HUES6 (cell line): ENCODE measurements at regions not wholly inside any gene's neighbourhood (a gene's known extent, or its start where the extent isn't known, plus 50 kb on each side); places are given as distances from the start of the nearest gene placed in this dataset.

Source experiments
- H3K27ac ChIP-seq: 2 replicates; pipeline ENCODE4 v1.7.0; 2013; ENCODE audit warnings: low read depth, mild to moderate bottlenecking, low read length, inconsistent platforms
- H3K27me3 ChIP-seq: 2 replicates; pipeline ENCODE4 v1.6.1; 2013; ENCODE audit warnings: low read length; ENCODE audit not compliant: control insufficient read depth, insufficient read depth
- H3K36me3 ChIP-seq: 2 replicates; pipeline ENCODE4 v1.6.1; 2013; ENCODE audit warnings: low read length; ENCODE audit not compliant: control insufficient read depth, insufficient read depth
- H3K4me1 ChIP-seq: 2 replicates; pipeline ENCODE4 v1.6.1; 2013; ENCODE audit warnings: low read length; ENCODE audit not compliant: control insufficient read depth, insufficient read depth
- H3K4me3 ChIP-seq: 2 replicates; pipeline ENCODE4 v1.5.1; 2013; ENCODE audit warnings: low read depth, low read length
- H3K9ac ChIP-seq: one replicate; pipeline ENCODE4 v1.6.1; 2013; ENCODE audit warnings: mild to moderate bottlenecking, low read length
- H3K9me3 ChIP-seq: 2 replicates; pipeline ENCODE4 v1.6.1; 2013; ENCODE audit warnings: low read depth, low read length; ENCODE audit not compliant: control insufficient read depth, insufficient read depth

DNA sequence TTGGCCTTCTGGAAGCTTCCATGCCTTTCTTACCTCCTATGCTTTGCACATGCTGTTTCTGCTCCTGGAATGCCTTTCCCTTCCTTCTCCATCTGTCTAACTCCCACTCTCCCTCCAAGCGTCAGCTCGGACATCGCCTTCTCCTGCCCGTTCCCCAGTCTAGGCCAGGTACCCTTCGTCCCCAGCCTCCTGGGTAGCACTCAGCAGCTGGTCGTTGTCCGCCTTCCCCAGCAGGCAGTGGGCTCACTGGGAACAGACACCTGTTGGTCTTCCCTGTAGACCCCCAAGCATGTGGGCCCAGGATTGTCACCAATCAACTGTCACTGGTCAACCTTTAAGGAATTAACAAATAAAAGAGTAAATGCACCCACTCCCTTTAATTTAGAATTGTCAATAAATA, 202.2 kb downstream of the RGS3 start:
- no peaks in the 10 kb centered on the region for H3K4me1 ChIP-seq
- no peak overlapping the region for H3K4me3 ChIP-seq
- no peaks in the 10 kb centered on the region for H3K9me3 ChIP-seq
- H3K36me3 ChIP-seq, result no peaks in the 10 kb centered on the region
- H3K9ac ChIP-seq, result no peak overlapping the region
- H3K27ac ChIP-seq, result no peak overlapping the region
- no peaks in the 10 kb centered on the region for H3K27me3 ChIP-seq

DNA sequence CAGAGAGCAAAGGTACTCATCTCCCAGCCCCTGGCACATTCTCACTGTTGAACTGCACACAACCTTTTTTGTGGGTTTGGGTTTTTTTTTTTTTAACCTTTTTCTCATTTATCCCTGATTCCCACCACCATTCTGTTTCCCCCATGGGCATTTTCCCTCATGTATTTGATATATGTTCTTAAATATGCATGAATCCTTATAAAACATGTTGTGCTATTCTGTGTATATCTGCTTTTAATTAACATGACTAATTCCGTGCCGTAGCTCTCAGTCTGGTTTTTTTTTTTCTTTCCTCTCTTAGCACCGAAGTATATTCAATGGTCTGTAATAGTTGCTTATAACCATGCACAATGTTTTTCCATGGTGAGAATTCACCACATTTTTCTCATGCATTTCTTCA, 204.5 kb downstream of the RGS3 start:
- H3K27ac ChIP-seq, result no peak overlapping the region

DNA sequence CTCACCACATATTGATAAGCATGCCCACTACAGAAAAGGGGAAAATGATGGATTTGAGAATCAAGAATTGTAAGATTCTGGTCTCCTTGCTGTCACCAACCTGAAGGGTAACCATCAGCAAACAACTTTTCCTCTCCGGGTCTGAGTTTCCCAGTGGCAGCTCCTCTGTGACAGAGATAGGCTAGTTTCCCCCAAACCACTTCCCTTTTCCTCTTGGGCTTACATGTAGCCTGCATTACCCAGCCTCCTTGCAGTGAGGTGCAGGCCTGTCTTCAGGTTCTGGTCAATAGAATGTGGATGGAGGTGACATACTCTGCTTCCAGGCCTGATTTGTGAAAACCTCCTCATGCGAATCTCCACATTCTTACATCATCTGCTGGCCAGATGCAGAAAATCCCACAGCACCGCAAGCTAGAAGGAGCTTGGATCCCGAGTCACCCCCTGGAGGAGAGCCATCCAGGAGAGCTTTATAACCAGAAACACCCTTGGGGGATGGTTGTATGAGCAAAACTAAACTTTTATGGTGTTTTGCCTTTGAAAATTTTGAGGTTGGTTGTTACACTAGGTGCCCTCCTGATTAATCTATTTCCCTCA, 206.1 kb downstream of the RGS3 start:
- Histone ChIP-seq H3K9me3 (no peaks in the 10 kb centered on the region), H3K27me3 (no peaks in the 10 kb centered on the region), H3K4me1 (no peaks in the 10 kb centered on the region), H3K4me3 (no peak overlapping the region), H3K27ac (no peak overlapping the region), H3K36me3 (no peaks in the 10 kb centered on the region), H3K9ac (no peak overlapping the region)

More for the DNA sequence above, 204.5 kb downstream of the RGS3 start:
- Histone ChIP-seq H3K36me3 (no peaks in the 10 kb centered on the region), H3K9ac (no peak overlapping the region), H3K27me3 (no peaks in the 10 kb centered on the region), H3K4me1 (no peaks in the 10 kb centered on the region), H3K4me3 (no peak overlapping the region), H3K9me3 (no peaks in the 10 kb centered on the region)

DNA sequence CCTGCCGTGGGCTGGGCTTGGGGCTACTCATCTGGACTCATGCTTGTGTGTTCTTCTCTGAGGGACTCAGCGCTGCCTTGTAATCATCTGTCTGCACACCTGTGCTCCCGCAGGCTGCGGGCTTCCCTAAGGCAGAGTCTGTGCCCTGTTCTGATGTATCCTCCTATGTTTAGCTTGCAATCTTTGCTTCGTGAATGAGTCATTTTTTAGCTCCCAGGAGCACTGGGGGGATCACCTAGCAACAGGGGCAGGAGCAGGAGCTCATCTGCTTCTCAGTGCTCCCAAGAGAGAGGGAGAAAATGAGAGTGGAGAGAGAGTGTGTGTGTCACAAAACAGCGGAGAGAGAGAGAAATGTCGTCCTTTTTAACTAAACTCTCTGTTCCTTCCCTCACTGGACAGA, 202.4 kb upstream of the ZNF618 start:
- Histone ChIP-seq H3K4me1 (no peaks in the 10 kb centered on the region), H3K27ac (no peak overlapping the region), H3K36me3 (no peaks in the 10 kb centered on the region), H3K27me3 (0 out of 2 replicates have a peak, but pooled peaks cover 3% of the 10 kb centered on the region), H3K9me3 (no peaks in the 10 kb centered on the region), H3K4me3 (no peak overlapping the region), H3K9ac (no peak overlapping the region)

DNA sequence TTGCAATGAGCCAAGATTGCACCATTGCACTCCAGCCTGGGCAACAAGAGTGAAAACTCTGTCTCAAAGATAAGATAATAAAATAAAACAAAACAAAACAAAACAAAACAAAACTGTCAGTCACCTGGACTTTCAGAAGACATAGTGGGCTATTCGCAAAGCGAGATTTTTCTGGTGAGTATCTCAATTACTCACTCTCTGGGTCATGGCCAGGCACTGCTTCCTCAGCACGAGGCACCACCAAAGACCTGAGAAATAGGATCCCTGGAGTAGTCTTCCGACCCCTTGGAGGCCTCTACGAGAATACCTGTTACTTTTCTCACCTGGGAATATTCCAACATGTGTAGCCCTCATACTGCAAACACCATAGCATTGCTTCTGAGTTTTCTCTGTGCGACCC, 201.7 kb upstream of the ZNF618 start:
- 0 out of 2 replicates have a peak, but pooled peaks cover 3% of the 10 kb centered on the region for H3K27me3 ChIP-seq
- no peaks in the 10 kb centered on the region for H3K36me3 ChIP-seq
- no peak overlapping the region for H3K4me3 ChIP-seq
- H3K9me3 ChIP-seq, result no peaks in the 10 kb centered on the region
- H3K27ac ChIP-seq, result no peak overlapping the region
- H3K9ac ChIP-seq, result no peak overlapping the region
- no peaks in the 10 kb centered on the region for H3K4me1 ChIP-seq

DNA sequence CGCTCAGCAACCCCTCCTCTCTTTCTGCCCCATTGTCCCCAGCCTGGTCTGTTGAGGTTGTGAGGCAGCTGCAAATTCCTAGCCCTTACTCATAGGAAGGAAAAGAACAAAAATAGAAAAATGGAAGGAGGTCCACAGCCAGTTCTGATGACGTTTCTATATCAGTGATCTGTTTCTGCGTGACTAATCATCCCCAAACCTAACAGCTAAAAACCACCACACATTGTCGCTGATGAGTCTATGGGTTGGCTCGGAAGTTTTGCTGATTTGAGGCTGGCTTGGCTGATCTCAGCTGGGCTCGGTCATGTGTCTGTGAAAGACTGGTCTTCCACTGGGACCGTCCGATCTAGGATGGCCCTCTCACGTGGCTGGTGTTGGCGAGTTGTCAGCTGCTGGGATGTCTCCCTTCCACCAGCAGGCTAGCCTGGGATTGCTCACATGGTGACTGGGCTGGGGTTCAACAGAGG, 200.6 kb upstream of the ZNF618 start:
- Histone ChIP-seq H3K4me1 (no peaks in the 10 kb centered on the region), H3K9me3 (no peaks in the 10 kb centered on the region), H3K4me3 (no peak overlapping the region), H3K9ac (no peak overlapping the region), H3K36me3 (no peaks in the 10 kb centered on the region), H3K27me3 (0 out of 2 replicates have a peak, but pooled peaks cover 3% of the 10 kb centered on the region), H3K27ac (no peak overlapping the region)

DNA sequence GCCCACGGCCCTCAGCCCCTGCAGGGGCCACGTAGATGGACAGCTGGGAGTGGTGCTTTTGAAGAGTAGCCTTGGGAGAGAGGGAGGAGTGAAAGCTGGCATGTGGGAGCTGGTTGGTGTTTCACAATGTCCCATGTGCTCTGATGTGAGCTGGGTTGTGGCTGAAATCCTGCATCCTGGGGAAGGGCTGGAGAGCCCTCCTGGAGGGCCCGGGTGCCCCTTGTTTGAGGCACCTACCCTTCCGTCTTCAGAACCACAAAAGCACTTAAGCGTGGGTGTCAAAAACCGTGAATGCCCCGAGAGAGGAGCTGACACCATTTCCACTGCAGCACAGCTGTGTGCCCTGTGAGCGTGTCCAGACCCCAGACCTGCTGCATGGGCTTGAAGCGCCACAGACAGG, 199.1 kb upstream of the ZNF618 start:
- no peak overlapping the region for H3K4me3 ChIP-seq
- H3K4me1 ChIP-seq, result no peaks in the 10 kb centered on the region
- no peak overlapping the region for H3K27ac ChIP-seq
- 0 out of 2 replicates have a peak, but pooled peaks cover 3% of the 10 kb centered on the region for H3K27me3 ChIP-seq
- no peaks in the 10 kb centered on the region for H3K36me3 ChIP-seq
- no peak overlapping the region for H3K9ac ChIP-seq
- no peaks in the 10 kb centered on the region for H3K9me3 ChIP-seq

DNA sequence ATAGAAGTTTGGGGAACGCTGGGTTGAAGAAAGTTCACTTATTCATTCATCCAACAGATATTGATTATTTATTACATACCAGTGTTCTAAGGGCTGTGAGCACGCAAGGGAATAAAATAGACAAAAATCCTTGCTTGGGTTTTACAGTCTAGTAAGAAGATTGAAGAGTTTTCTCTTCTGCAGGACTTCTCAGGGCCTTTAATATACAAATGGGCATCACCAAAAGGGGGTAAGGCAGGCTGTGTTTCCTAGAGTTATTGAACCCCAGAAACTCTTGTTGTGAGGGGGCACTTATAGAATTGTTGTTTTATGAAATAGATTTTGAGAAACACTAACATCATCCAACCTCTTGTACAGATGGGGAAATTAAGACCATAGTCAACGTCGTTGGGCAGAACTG, 198.5 kb upstream of the ZNF618 start:
- no peaks in the 10 kb centered on the region for H3K36me3 ChIP-seq
- 0 out of 2 replicates have a peak, but pooled peaks cover 3% of the 10 kb centered on the region for H3K27me3 ChIP-seq

DNA sequence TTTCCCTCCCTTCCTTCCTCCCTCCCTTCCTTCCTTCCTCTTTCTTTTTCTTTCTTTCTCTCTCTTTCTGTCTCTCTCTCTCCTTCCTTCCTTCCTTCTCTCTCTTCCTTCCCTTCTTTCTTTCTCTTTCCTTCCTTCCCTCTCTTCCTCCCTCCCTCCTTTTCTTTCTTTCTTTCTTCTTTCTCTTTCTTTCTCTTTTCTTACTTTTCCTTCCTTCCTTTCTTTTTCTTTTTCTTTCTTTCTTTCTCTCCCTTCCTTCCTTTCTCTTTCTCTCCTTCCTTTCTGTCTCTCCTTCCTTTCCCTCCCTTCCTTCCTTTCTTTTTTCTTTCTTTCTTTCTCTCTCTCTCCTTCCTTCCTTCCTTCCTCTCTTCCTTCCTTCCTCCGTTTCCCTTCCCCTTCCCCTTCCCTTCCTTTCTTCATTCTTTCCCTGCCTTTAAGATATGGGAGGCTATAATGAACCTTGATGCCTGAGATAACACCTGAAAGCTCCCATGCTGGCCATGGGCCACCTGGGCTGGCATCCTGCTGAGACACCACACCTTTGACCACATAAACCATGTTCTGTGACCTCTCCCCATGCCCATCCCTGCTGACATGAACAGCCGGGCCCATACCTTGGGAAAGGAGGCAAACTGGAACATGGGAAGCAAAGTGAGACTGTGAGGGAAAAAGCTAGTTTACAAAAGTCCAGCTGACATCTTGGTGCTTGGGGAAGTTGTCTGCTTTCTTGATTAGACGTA, 197.8 kb upstream of the ZNF618 start:
- Histone ChIP-seq H3K4me3 (no peak overlapping the region), H3K9me3 (no peaks in the 10 kb centered on the region), H3K9ac (no peak overlapping the region), H3K27me3 (0 out of 2 replicates have a peak, but pooled peaks cover 3% of the 10 kb centered on the region), H3K27ac (no peak overlapping the region), H3K4me1 (0 out of 2 replicates have a peak, but pooled peaks cover 2% of the 10 kb centered on the region), H3K36me3 (no peaks in the 10 kb centered on the region)

More for the DNA sequence above, 198.5 kb upstream of the ZNF618 start:
- Histone ChIP-seq H3K9me3 (no peaks in the 10 kb centered on the region), H3K4me1 (0 out of 2 replicates have a peak, but pooled peaks cover 2% of the 10 kb centered on the region), H3K9ac (no peak overlapping the region), H3K4me3 (no peak overlapping the region), H3K27ac (no peak overlapping the region)

DNA sequence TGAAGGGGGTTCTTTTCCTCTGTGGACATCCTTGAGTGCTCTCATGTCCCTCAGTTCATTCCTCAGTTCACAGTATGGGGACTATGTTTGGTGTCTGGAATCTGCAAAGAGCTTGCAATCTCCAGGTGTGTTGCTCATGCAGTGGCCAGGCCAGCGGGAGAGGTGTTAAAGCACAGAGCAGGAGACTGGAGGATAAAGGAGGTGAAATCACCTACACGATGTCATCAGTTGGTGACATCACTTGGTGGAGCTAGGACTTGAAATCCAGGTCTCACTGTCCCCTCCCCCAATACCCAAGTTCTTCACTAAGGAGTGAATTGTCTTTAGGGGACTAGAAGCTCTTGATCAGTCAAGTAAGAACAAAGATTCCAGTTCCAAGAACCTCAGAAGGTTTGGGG, 197.3 kb upstream of the ZNF618 start:
- H3K27me3 ChIP-seq, result 0 out of 2 replicates have a peak, but pooled peaks cover 3% of the 10 kb centered on the region
- H3K27ac ChIP-seq, result no peak overlapping the region
- H3K9ac ChIP-seq, result no peak overlapping the region
- 0 out of 2 replicates have a peak, but pooled peaks cover 2% of the 10 kb centered on the region for H3K4me1 ChIP-seq
- no peaks in the 10 kb centered on the region for H3K36me3 ChIP-seq
- H3K9me3 ChIP-seq, result no peaks in the 10 kb centered on the region
- no peak overlapping the region for H3K4me3 ChIP-seq

DNA sequence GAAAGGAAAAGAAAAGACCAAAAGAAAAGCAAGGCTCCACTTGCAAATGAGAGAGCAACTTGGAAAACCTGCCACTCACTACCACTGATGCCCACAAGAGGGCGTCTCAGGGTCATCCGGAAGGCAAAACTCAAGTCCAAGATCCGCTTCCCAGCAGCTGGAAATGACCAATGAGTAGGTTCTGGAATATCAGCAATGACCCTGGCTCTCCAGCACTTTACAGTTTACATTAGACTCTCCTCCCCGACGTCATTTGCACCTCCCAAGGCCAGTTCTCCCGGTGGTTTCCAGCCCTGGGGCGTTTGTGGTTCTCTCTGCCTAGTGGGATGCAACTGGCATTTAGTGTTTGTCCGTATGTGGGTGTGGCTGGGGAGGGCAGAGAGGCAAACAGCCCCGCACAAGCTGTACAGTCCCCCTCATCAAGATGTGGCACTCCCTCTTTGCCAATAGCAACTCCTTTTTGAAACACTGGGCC, 193.8 kb upstream of the ZNF618 start:
- Histone ChIP-seq H3K9me3 (no peaks in the 10 kb centered on the region), H3K4me3 (no peak overlapping the region), H3K27ac (no peak overlapping the region), H3K4me1 (0 out of 2 replicates have a peak, but pooled peaks cover 2% of the 10 kb centered on the region), H3K36me3 (no peaks in the 10 kb centered on the region), H3K27me3 (peaks cover 25% of the 10 kb centered on the region), H3K9ac (no peak overlapping the region)
